ENCODE measurements at regions not wholly inside any gene's neighbourhood (a gene's known extent, or its start where the extent isn't known, plus 50 kb on each side); places are given as distances from the start of the nearest gene placed in this dataset.
A peak's percentile ranks its signal among the peaks of the same experiment; 100 is the strongest.

GRCh38 chr16:80899809-80900592, 95.6 kb upstream of the CDYL2 start:
- H4K20me1 ChIP-seq (ENCODE audit: insufficient read depth, low read length) = no peaks in the 10 kb centered on the region
- peak; percentile 87 for DNase-seq (ENCODE audit: low read depth)
- peak overlapping the region; percentile 35 for H3K4me2 ChIP-seq (ENCODE audit: low read length)
- TF ChIP-seq EZH2 (IDR thresholded peaks at IDR 0.05; ENCODE audit: insufficient read depth, low read length) = no peak
- TF ChIP-seq CTCF (IDR thresholded peaks at IDR 0.05; ENCODE audit: insufficient read depth, low read depth, low read length) = no peak
- no peak overlapping the region for H3K27ac Mint-ChIP-seq (ENCODE audit: unreplicated experiment)
- peaks cover 6% of the 10 kb centered on the region for H3K4me1 Mint-ChIP-seq (ENCODE audit: low read depth, unreplicated experiment)
- no peak for FAIRE-seq
- H3K79me2 ChIP-seq (ENCODE audit: insufficient read depth, low read length) = no peaks in the 10 kb centered on the region
- H3K27me3 Mint-ChIP-seq (ENCODE audit: low read depth, unreplicated experiment) = peaks cover 4% of the 10 kb centered on the region
- H3K9me3 ChIP-seq (ENCODE audit: insufficient read depth, low read depth, low read length) = no peaks in the 10 kb centered on the region
- H3K4me3 ChIP-seq (ENCODE audit: insufficient read depth, low read depth, low read length) = no peak overlapping the region
- no peaks in the 10 kb centered on the region for H3K36me3 Mint-ChIP-seq (ENCODE audit: low read depth, unreplicated experiment)
- H3K4me1 ChIP-seq (ENCODE audit: insufficient read depth, low read length) = peaks cover 16% of the 10 kb centered on the region
- no peaks in the 10 kb centered on the region for H3K9me3 Mint-ChIP-seq (ENCODE audit: unreplicated experiment)
- no peaks in the 10 kb centered on the region for H3K27me3 ChIP-seq (ENCODE audit: insufficient read depth, low read length)
- no peak overlapping the region for H3K27ac ChIP-seq (ENCODE audit: low read depth, low read length)
- H3K36me3 ChIP-seq (ENCODE audit: insufficient read depth, low read length) = no peaks in the 10 kb centered on the region
- H3K9ac ChIP-seq (ENCODE audit: low read length) = no peak overlapping the region
- peak overlapping the region; percentile 58 for H2AFZ ChIP-seq (ENCODE audit: low read depth, low read length)
- no peak overlapping the region for H3K4me3 Mint-ChIP-seq (ENCODE audit: unreplicated experiment)

GRCh38 chr16:80896776-80897175, 92.4 kb upstream of the CDYL2 start:
- no peaks in the 10 kb centered on the region for H3K9me3 Mint-ChIP-seq (ENCODE audit: unreplicated experiment)
- no peak for TF ChIP-seq EZH2 (IDR thresholded peaks at IDR 0.05; ENCODE audit: insufficient read depth, low read length)
- no peak for TF ChIP-seq CTCF (IDR thresholded peaks at IDR 0.05; ENCODE audit: insufficient read depth, low read depth, low read length)
- peaks cover 16% of the 10 kb centered on the region for H3K4me1 ChIP-seq (ENCODE audit: insufficient read depth, low read length)
- no peaks in the 10 kb centered on the region for H3K27me3 ChIP-seq (ENCODE audit: insufficient read depth, low read length)
- no peak overlapping the region for H2AFZ ChIP-seq (ENCODE audit: low read depth, low read length)
- no peaks in the 10 kb centered on the region for H4K20me1 ChIP-seq (ENCODE audit: insufficient read depth, low read length)
- no peaks in the 10 kb centered on the region for H3K79me2 ChIP-seq (ENCODE audit: insufficient read depth, low read length)
- no peak overlapping the region for H3K27ac ChIP-seq (ENCODE audit: low read depth, low read length)
- H3K4me2 ChIP-seq (ENCODE audit: low read length) = no peak overlapping the region
- peaks cover 6% of the 10 kb centered on the region for H3K4me1 Mint-ChIP-seq (ENCODE audit: low read depth, unreplicated experiment)
- H3K4me3 Mint-ChIP-seq (ENCODE audit: unreplicated experiment) = no peak overlapping the region
- no peak overlapping the region for H3K9ac ChIP-seq (ENCODE audit: low read length)
- FAIRE-seq (no peak), DNase-seq (ENCODE audit: low read depth) (no peak)
- no peaks in the 10 kb centered on the region for H3K36me3 ChIP-seq (ENCODE audit: insufficient read depth, low read length)
- no peak overlapping the region for H3K27ac Mint-ChIP-seq (ENCODE audit: unreplicated experiment)
- no peaks in the 10 kb centered on the region for H3K9me3 ChIP-seq (ENCODE audit: insufficient read depth, low read depth, low read length)
- H3K36me3 Mint-ChIP-seq (ENCODE audit: low read depth, unreplicated experiment) = no peaks in the 10 kb centered on the region
- H3K4me3 ChIP-seq (ENCODE audit: insufficient read depth, low read depth, low read length) = no peak overlapping the region
- H3K27me3 Mint-ChIP-seq (ENCODE audit: low read depth, unreplicated experiment) = peaks cover 2% of the 10 kb centered on the region

GRCh38 chr16:80894091-80894490, 89.7 kb upstream of the CDYL2 start:
- TF ChIP-seq EZH2 (IDR thresholded peaks at IDR 0.05; ENCODE audit: insufficient read depth, low read length) (no peak), CTCF (IDR thresholded peaks at IDR 0.05; ENCODE audit: insufficient read depth, low read depth, low read length) (no peak)
- Histone ChIP-seq H4K20me1 (ENCODE audit: insufficient read depth, low read length) (no peaks in the 10 kb centered on the region), H3K9ac (ENCODE audit: low read length) (no peak overlapping the region), H3K36me3 (ENCODE audit: insufficient read depth, low read length) (no peaks in the 10 kb centered on the region), H3K9me3 (ENCODE audit: insufficient read depth, low read depth, low read length) (no peaks in the 10 kb centered on the region), H3K4me2 (ENCODE audit: low read length) (no peak overlapping the region), H3K4me1 (ENCODE audit: insufficient read depth, low read length) (no peaks in the 10 kb centered on the region), H3K4me3 (ENCODE audit: insufficient read depth, low read depth, low read length) (no peak overlapping the region), H2AFZ (ENCODE audit: low read depth, low read length) (no peak overlapping the region), H3K27me3 (ENCODE audit: insufficient read depth, low read length) (no peaks in the 10 kb centered on the region), H3K27ac (ENCODE audit: low read depth, low read length) (no peak overlapping the region), H3K79me2 (ENCODE audit: insufficient read depth, low read length) (no peaks in the 10 kb centered on the region)
- Mint-ChIP-seq H3K4me1 (ENCODE audit: low read depth, unreplicated experiment) (no peaks in the 10 kb centered on the region), H3K27me3 (ENCODE audit: low read depth, unreplicated experiment) (peaks cover 2% of the 10 kb centered on the region), H3K4me3 (ENCODE audit: unreplicated experiment) (no peak overlapping the region), H3K27ac (ENCODE audit: unreplicated experiment) (no peak overlapping the region), H3K36me3 (ENCODE audit: low read depth, unreplicated experiment) (no peaks in the 10 kb centered on the region), H3K9me3 (ENCODE audit: unreplicated experiment) (no peaks in the 10 kb centered on the region)
- FAIRE-seq (no peak), DNase-seq (ENCODE audit: low read depth) (peak; percentile 18)
